Stimulated activated naive CD8-positive, alpha-beta T cell treated with anti-CD3 and anti-CD28 coated beads, Interleukin-15, Interleukin-2, amounts not matched to agents 100 U/mL and 50 U/mL, for 24 hours (primary cell): ENCODE measurements at regions not wholly inside any gene's neighbourhood (a gene's known extent, or its start where the extent isn't known, plus 50 kb on each side); places are given as distances from the start of the nearest gene placed in this dataset.
A peak's percentile ranks its signal among the peaks of the same experiment; 100 is the strongest.
"Not testable (repeated sequence)": the region's sequence is repeated elsewhere in the genome, so short reads cannot be mapped to it uniquely, and the experiment has no call there.

Experiments
- ATAC-seq: fragments of 150-1000 bp; cut with Tn5 transposase; one replicate; pipeline ENCODE4 v1.10.0; 2021
- DNase-seq: peaks from one replicate; pipeline ENCODE4 v3.0.0; 2021

- ATAC-seq, DNase-seq: not testable (repeated sequence)
Measured at GRCh38 chr1:143702739-143703138, 269.0 kb downstream of the FAM72C start.

DNA sequence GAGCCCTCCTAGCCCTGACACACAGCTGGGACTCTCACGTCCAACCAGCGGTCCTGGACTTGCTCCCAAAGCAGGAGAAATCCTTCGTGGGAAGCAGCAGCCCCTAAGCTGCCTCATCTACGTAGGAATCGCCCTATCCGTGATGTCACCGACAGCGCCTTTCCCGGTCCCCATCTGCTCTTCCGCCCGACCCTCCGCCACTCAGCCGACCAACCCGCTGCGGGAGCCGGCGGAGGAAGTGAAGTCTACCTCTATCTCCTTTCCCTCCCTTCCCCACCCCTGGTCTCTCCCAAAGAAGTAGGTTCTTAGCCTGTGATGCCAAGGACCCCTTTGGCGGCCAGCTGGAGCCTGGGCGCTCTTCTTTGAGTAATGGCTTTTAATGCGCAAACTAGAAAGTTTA lies 272.1 kb downstream of the FAM72C start:
- ATAC-seq (no peak), DNase-seq (no peak)

- ATAC-seq (no peak), DNase-seq (no peak)
Measured at GRCh38 chr1:143699115-143699514, 272.7 kb downstream of the FAM72C start.

GRCh38 chr1:143698016-143698415 lies 273.8 kb downstream of the FAM72C start:
- DNase-seq (peak; percentile 20), ATAC-seq (no peak)

DNA sequence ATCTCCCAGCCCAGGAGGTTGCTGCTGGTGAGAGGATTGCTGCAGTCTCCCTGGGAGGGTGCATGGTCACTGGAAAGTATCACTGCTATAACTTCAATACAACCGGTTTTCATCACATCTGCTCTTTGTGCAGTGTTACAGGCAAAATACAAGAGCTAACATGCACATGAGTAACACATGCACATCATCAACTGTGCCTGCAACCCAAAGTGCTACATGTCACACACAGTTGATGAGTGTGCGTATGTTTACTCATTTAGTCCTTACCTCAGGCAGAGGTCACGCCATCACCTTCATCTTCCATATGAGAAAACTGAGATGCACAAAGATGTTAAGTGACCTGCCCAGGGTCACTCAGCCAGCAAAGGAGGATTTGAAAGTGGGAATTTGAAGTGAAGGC lies 277.7 kb downstream of the FAM72C start:
- ATAC-seq (no peak), DNase-seq (no peak)

DNA sequence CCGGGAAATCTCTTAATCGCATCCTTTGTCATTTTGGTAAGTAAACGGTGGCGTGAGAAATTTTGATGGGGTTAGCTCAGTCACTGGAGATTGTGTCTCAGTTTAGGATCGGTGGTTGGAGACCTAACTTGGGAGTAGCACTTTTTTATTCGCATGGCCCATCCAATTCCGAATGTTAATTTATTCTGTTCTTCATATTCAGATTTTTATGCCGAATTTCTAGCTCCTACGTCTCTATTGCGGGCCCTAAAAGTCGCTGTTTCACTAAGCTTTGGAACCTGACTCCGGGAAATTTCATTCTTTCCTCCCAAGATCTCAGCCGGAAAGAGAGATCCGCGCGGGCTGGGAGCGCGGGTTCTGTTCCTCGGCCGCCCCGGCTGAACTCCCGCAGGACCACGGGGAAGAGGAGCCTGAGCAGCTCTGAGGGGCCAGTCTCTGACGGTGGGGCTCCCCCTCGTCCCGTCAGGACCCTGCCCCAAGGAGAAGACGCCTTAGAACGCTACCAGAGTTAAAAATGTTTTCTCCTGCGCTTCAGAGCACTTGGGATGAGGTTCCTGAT lies 279.7 kb downstream of the FAM72C start:
- DNase-seq (no peak), ATAC-seq (no peak)

- DNase-seq: no peak
- no peak for ATAC-seq
Measured at GRCh38 chr1:143691400-143691891, 280.3 kb downstream of the FAM72C start.

- DNase-seq (no peak), ATAC-seq (no peak)
Measured at GRCh38 chr1:143689781-143690180, 282.0 kb downstream of the FAM72C start.

GRCh38 chr1:143680304-143680703 lies 291.5 kb downstream of the FAM72C start:
- ATAC-seq (no peak), DNase-seq (no peak)

DNA sequence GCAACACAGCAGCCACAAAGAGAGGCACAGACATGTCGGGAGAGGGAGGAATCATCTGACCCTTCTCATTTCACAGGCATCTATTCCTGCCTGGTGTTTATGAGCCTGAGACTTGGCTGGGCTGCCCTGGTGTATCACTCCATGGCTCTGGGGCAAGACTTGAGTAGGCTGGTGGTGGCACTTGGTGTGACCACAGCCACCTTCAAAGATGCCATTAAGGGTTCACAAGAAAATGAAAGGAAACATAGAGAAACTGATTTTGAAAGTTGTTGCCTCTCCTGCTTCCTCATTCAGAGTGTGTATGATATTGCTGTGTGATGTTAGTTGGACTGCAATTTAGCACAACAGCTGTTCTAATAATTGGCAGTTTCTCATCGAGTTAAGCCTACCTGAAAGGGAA lies 298.8 kb downstream of the FAM72C start:
- ATAC-seq (no peak), DNase-seq (no peak)

GRCh38 chr1:143667730-143668129 lies 304.1 kb downstream of the FAM72C start:
- ATAC-seq (no peak), DNase-seq (no peak)

- no peak for DNase-seq
- ATAC-seq: no peak
Measured at GRCh38 chr1:143666851-143667250, 304.9 kb downstream of the FAM72C start.

- ATAC-seq: no peak
Measured at GRCh38 chr1:143665606-143666005, 306.2 kb downstream of the FAM72C start.

DNA sequence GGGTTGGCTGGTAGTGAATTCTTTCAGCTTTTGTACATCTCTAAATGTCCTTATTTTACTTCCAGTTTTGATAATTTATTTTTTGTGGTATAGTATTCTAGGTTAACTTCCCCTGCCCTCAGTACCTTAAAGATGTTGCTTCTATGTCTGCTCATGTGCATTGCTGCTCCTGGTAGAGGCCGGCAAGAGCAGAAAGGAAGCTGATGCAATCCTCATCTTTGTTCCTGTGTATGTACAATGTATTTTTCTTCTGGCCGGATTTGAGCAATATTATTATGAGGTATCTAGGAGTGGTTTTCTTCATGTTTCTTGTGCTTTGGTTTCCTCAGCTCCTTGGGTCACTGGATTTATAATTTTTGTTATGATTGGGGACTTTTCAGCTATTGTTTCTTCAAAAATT lies 308.7 kb downstream of the FAM72C start:
- not testable (repeated sequence) for ATAC-seq, DNase-seq

More at GRCh38 chr1:143665606-143666005, 306.2 kb downstream of the FAM72C start:
- DNase-seq: no peak

- no peak for ATAC-seq
- DNase-seq: no peak
Measured at GRCh38 chr1:143661418-143662101, 310.2 kb downstream of the FAM72C start.

DNA sequence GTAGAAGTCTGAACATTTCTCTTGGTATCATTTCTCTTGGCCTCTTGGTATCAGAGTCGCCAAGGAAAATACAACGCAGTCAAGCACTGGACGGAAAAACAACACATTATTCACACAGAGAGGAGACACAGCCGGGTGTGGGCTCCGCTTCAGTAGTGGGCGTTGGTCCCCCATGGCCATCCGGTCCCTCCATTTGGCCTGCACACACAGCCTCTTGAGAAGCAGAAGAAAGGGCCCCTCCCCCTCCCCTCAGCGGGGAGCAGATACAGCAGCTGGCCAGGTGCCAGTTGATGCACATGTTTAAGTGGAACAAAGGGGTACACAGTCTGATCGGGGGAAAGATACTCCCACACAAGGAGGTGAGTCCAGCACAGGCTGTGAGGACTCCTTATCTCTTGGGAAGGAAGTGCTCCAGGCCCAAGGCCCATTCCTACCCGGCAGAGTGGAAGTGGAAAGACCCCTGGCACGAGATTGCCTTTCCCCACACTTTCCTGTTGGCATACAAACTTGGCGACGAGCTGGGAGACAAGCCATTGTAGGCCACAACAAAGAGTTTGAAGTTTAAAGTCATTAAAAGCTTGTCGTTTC lies 311.3 kb downstream of the FAM72C start:
- DNase-seq: no peak
- ATAC-seq: no peak

GRCh38 chr1:143653429-143653802 lies 318.4 kb downstream of the FAM72C start:
- ATAC-seq (no peak), DNase-seq (no peak)

DNA sequence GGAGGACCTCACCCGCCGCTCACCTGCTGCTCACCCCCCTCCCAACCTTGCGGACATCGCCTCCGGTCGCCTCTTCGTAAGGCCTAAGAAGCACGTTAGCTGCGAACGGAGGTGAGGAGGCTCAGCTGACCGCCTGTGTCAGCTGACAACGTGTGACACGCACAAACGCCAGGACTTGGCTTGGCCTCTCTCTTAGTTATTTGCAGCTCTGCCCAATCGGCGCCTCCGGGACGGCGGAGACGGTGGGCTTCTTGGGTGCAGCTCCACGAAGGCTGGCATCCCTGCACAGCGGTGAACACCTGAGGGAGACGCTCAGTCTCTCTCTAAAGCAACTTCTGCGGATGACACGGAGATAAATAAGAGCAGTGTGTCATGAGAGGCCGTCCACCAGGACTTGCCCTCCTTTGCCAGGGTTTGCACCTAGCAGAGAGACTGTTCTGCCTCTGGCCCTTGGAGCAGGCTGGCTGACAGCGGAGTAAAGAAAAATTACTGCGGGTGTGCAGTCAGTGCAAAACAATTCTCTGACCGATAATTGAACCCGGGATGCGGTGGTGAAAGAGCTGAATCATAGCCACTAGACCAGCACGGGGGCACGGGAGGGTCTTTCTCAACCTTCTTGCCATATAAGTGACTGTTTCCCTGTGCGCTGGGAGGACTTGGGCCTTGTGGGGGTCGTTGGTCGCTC lies 318.9 kb downstream of the FAM72C start:
- no peak for DNase-seq
- ATAC-seq: no peak

DNA sequence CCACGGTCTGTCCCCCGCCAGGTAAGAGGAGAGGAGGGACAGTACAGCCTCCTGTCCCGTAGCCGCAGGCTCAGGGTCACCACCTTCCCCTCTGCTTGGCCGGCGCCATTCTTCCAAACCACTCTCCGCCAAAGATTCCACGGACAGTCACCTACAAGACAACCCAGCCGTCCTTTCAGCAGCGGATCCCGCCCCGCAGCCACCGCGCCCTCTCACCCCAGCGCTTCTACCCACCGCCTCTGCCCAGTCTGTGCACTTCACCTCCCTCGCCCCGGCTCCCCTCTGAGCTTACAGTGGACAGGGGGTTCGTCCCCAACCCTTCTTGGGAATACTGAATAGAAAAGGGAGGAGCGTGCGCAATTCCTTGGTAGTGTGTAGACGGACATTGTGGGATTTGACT lies 319.6 kb downstream of the FAM72C start:
- ATAC-seq: no peak
- no peak for DNase-seq

GRCh38 chr1:143651350-143651992 lies 320.3 kb downstream of the FAM72C start:
- ATAC-seq: no peak

DNA sequence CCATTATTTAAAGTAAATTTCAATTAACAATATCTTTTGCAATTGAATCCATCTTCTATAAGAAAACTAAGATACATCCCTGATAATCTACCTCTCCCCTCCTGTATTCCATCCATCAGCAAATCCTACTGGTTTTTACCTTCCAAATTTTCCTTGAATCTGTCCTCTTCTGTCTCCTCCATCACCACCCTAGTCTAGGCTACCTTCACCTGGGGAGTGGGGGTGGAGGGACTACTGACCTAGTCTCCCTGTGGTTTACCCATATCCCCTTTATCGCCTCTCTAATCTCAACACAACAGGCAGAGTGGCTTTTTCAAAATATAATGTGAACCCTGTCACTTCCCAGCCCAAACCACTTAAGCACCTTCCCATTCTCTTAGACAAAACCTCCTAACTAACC lies 327.8 kb downstream of the FAM72C start:
- not testable (repeated sequence) for DNase-seq, ATAC-seq

More at GRCh38 chr1:143651350-143651992, 320.3 kb downstream of the FAM72C start:
- no peak for DNase-seq

GRCh38 chr1:143643148-143643885 lies 328.5 kb downstream of the FAM72C start:
- DNase-seq (no peak), ATAC-seq (no peak)
